ACC112 (cell line): ENCODE measurements at regions not wholly inside any gene's neighbourhood (a gene's known extent, or its start where the extent isn't known, plus 50 kb on each side); places are given as distances from the start of the nearest gene placed in this dataset.

Experiments
- H2AFZ ChIP-seq: fragments of 200-600 bp; sonication (generic); one replicate; pipeline ENCODE4 v1.6.0; 2017; ENCODE audit warnings: antibody characterized with exemption, low read length; ENCODE audit not compliant: unreplicated experiment
- H3K27ac ChIP-seq: fragments of 200-600 bp; sonication (generic); 2 replicates; pipeline ENCODE4 v1.5.1; 2014; ENCODE audit warnings: low read depth, mild to moderate bottlenecking, antibody characterized with exemption, low read length, moderate library complexity
- H3K27me3 ChIP-seq: fragments of 200-600 bp; sonication (generic); 2 replicates; pipeline ENCODE4 v1.6.1; 2014; ENCODE audit warnings: mild to moderate bottlenecking, antibody characterized with exemption, low read length, moderate library complexity, mixed read lengths; ENCODE audit not compliant: insufficient read depth
- H3K36me3 ChIP-seq: fragments of 200-600 bp; sonication (generic); 2 replicates; pipeline ENCODE4 v1.6.1; 2016; ENCODE audit warnings: mild to moderate bottlenecking, antibody characterized with exemption, low read length, moderate library complexity, mixed read lengths; ENCODE audit not compliant: insufficient read depth
- H3K4me1 ChIP-seq: fragments of 200-600 bp; sonication (generic); one replicate; pipeline ENCODE4 v1.6.1; 2016; ENCODE audit warnings: low read length, mixed read lengths; ENCODE audit not compliant: insufficient read depth, unreplicated experiment, control insufficient read depth
- H3K4me3 ChIP-seq: fragments of 200-600 bp; sonication (generic); 2 replicates; pipeline ENCODE4 v1.5.1; 2014; ENCODE audit warnings: mild to moderate bottlenecking, low read depth, low read length
- H3K79me2 ChIP-seq: fragments of 200-600 bp; sonication (generic); one replicate; pipeline ENCODE4 v1.6.0; 2016; ENCODE audit warnings: low read length; ENCODE audit not compliant: control insufficient read depth, unreplicated experiment, insufficient read depth

DNA sequence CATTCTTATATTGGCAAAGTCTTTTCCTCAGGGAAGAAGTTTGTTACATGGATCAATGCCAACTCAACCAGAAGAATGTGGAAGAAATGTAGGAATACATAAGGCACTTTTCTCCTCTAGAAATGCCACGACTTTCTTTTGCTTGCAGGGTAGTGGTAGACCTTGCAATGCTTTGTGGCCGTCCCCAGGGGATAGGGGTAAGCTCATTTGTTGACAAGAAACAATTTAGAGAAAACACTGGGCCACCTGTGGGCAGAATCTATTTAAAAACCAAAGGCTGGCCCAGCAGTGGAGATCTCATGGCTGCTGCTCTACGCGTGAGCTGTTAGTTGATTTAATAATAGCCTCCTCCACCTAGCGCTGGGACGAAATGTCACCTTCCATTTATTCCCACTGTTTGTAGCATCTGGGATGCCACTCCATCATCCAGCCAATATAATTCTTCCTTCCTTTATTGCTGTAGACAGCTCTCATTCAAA, 64.6 kb upstream of the PFN2 start:
- no peak overlapping the region for H2AFZ ChIP-seq
- no peaks in the 10 kb centered on the region for H3K79me2 ChIP-seq
- no peak overlapping the region for H3K4me3 ChIP-seq
- H3K4me1 ChIP-seq: no peaks in the 10 kb centered on the region
- no peak overlapping the region for H3K27ac ChIP-seq
- no peaks in the 10 kb centered on the region for H3K27me3 ChIP-seq
- no peaks in the 10 kb centered on the region for H3K36me3 ChIP-seq

DNA sequence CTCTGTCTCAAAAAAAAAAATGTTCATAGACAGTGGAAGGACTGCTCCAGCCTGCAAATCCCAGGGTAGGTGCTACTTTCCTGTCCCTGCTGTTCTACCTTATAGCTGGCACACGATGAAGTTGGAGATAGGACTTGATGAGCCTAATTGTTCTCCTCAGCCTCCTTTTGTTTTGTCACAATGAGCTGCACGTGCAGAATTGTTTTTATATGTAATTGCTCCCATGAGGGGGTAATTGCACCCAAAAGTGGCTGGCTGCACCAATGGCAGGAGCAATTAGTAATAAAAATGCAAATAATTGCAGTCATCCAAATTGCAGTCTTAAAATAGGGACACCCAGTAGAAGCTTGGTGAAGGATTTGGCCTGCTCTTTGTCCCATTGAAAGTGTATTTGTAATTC, 63.0 kb upstream of the PFN2 start:
- H3K79me2 ChIP-seq: no peaks in the 10 kb centered on the region
- H3K27ac ChIP-seq: no peak overlapping the region
- no peaks in the 10 kb centered on the region for H3K36me3 ChIP-seq
- H3K4me3 ChIP-seq: no peak overlapping the region
- H3K4me1 ChIP-seq: no peaks in the 10 kb centered on the region
- no peak overlapping the region for H2AFZ ChIP-seq
- H3K27me3 ChIP-seq: no peaks in the 10 kb centered on the region

DNA sequence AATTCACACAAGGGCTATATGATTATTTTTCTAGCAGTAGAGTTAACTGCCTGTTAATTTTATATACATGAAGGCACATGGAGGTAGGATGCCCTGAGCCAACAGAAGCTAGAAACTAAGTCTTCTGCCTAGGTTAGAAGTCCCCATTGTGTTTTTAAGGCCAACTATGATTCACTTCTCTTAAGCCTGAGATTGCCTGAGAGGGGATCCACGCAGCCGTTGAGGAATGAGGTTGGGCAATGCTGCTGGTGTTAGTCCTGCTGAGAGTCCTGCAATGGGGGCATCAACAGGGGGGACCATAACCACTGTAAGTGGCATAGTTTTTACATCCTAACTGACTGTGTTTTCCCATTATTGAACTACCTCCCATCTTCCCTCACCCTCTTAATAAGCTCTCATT, 60.1 kb upstream of the PFN2 start:
- H3K27me3 ChIP-seq: no peaks in the 10 kb centered on the region
- no peak overlapping the region for H3K4me3 ChIP-seq
- no peaks in the 10 kb centered on the region for H3K79me2 ChIP-seq
- no peak overlapping the region for H3K27ac ChIP-seq
- no peak overlapping the region for H2AFZ ChIP-seq
- H3K36me3 ChIP-seq: no peaks in the 10 kb centered on the region
- H3K4me1 ChIP-seq: no peaks in the 10 kb centered on the region

DNA sequence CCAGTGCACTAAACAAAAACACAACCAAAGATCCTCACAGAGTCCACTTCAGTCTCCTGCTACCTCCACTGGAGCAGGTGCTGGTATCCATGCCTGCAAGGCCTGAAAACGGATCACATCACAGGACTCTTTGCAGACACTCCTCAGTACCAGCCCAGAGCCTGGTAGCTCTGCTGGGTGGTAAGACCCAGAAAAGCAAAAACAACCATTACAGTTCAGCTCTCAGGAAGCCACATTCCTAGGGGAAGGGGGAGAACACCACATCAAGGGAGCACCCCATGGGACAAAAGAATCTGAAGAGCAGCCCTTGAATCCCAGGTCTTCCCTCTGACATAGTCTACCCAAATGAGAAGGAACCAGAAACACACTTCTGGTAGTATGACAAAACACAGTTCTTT, 52.5 kb upstream of the PFN2 start:
- Histone ChIP-seq H3K27me3 (no peaks in the 10 kb centered on the region), H3K79me2 (no peaks in the 10 kb centered on the region), H3K36me3 (no peaks in the 10 kb centered on the region), H2AFZ (no peak overlapping the region), H3K4me3 (no peak overlapping the region), H3K27ac (no peak overlapping the region), H3K4me1 (peaks cover 20% of the 10 kb centered on the region)

DNA sequence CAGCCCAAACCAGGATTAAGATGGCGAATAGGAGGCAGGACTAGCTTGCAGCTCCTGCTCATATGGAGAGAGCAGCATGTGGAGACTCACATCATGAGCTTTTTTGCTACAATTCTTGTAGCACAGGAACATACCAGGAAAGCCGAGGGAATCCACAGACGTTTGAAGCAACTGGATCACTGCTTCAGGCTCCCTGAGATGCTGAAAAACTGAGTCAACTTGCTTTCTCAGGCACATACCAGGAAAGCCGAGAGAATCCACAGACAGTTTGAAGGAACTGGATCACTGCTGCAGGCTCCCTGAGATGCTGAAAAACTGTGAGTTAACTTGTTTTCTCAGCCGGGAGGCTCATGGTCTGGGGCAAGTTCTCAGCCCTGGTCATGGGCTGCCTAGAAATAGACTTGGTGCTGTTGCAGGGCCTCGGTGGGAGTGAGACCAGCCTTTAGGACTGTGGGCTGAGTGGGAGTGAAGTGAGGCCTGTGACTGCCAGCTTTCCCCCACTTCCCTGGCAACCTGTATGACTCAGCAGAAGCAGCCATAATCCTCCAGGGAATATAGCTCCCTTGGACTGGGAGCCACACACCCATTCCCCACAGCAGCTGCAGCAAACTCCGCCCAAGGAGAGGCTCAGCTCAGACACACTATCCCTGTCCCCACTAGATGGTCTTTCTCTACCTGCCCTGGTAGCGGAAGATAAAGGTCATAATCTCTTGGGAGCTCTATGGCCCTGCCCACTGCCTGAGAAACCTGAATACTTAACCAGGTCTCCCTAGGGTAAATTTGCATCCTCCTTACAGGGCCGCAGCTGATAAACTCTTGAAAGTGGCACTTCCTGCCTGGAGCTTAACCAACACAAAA, 51.9 kb upstream of the PFN2 start:
- Histone ChIP-seq H3K36me3 (no peaks in the 10 kb centered on the region), H3K4me1 (peaks cover 20% of the 10 kb centered on the region), H3K79me2 (no peaks in the 10 kb centered on the region), H3K27ac (no peak overlapping the region), H2AFZ (no peak overlapping the region), H3K4me3 (no peak overlapping the region), H3K27me3 (no peaks in the 10 kb centered on the region)

DNA sequence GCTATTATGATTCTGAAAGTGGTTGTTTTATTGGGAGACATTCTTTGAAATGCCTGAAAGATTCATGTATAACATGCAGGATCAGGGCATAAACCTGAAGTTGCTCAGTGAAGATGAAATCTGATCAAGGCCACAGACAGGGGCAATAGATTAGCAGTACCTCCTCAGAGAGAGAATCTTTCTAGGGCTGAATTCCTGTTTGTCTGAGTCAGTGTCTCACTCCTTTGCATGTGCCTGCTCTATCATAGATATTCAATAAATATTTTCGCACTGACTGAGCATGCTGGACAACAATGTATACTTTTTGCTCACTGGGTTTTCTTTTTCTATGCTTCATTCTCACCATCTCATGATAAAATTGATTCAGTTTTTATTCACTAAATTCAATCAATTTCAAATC, 49.8 kb upstream of the PFN2 start:
- Histone ChIP-seq H3K27ac (no peak overlapping the region), H3K36me3 (no peaks in the 10 kb centered on the region), H3K79me2 (no peaks in the 10 kb centered on the region), H2AFZ (no peak overlapping the region), H3K4me3 (no peak overlapping the region), H3K27me3 (no peaks in the 10 kb centered on the region), H3K4me1 (peaks cover 20% of the 10 kb centered on the region)
